HCT116 (cell line): ENCODE measurements at regions not wholly inside any gene's neighbourhood (a gene's known extent, or its start where the extent isn't known, plus 50 kb on each side); places are given as distances from the start of the nearest gene placed in this dataset.

ENCODE experiments used
- ATAC-seq: fragments of 200-7000 bp; cut with Tn5 transposase; 2 replicates; pipeline ENCODE4 v1.9.1; 2020; ENCODE audit warnings: mild to moderate bottlenecking, moderate library complexity
- BruUV-seq: library from RNA; stranded (reverse); fragments of 400-500 nt; replicated peaks from 2 replicates; lab custom pipeline; 2021; lab: Mats Ljungman, UMichigan
- CTCF ChIA-PET: fragments of 300-600 bp; sonication (Branson Sonifier 250); formaldehyde crosslinking; loops from one replicate; lab custom pipeline; 2021; ENCODE audit warnings: antibody characterized with exemption; lab: Charles Lee
- POLR2A ChIA-PET: fragments of 300-600, 350-600 bp; sonication (Branson Sonifier 250); formaldehyde crosslinking; loops from one replicate; lab custom pipeline; 2021; ENCODE audit warnings: antibody characterized with exemption; lab: Charles Lee
- RAD21 ChIA-PET, 2 experiments: fragments of 300-600 bp; sonication (Branson Sonifier 250); formaldehyde crosslinking; loops; one replicate each; lab custom pipeline; 2023; ENCODE audit warnings: low total read pairs in 2 of 2; ENCODE audit not compliant: uncharacterized antibody in 2 of 2, unreplicated experiment in 2 of 2, low non-redundant PET in 1 of 2; lab: Charles Lee
- DNase-seq: peaks from one replicate; pipeline ENCODE4 v3.0.0-alpha.2; 2010; ENCODE audit warnings: low read depth, low spot score
- H2AFZ ChIP-seq: fragments of 200-600 bp; shearing (Covaris generic), sonication (generic); 2 replicates; pipeline ENCODE4 v1.6.1; 2017; ENCODE audit warnings: low read depth, mixed run types, mixed read lengths, antibody characterized with exemption, low read length; ENCODE audit not compliant: poor library complexity, severe bottlenecking
- H3K27ac ChIP-seq: 2 replicates; pipeline ENCODE4 v1.5.1; 2012; ENCODE audit warnings: low read depth, low read length
- H3K27me3 ChIP-seq: fragments of 200-600 bp; sonication (generic); 2 replicates; pipeline ENCODE4 v1.6.1; 2016; ENCODE audit warnings: mixed run types, low read length, mixed read lengths; ENCODE audit not compliant: insufficient read depth
- H3K36me3 ChIP-seq, 2 experiments: fragments of 200-500 bp in 1 of 2; fragments of 200-600 bp in 1 of 2; sonication (Bioruptor generic) in 1 of 2; sonication (generic) in 1 of 2; 2 replicates each; pipeline versions ENCODE4 v1.5.1 to v1.6.1; 2014 to 2016; ENCODE audit warnings: low read length in 2 of 2, inconsistent platforms in 1 of 2, mixed read lengths in 1 of 2, mixed run types in 1 of 2; ENCODE audit not compliant: insufficient read depth in 2 of 2, control insufficient read depth in 1 of 2
- H3K4me1 ChIP-seq, 2 experiments: fragments of 200-600 bp in 1 of 2; sonication (generic) in 1 of 2; 2 replicates each; pipeline versions ENCODE4 v1.5.1 to v1.6.1; 2012 to 2017; ENCODE audit warnings: low read length in 2 of 2, inconsistent platforms in 1 of 2, mild to moderate bottlenecking in 1 of 2, mixed read lengths in 1 of 2, mixed run types in 1 of 2, moderate library complexity in 1 of 2; ENCODE audit not compliant: insufficient read depth in 2 of 2, control insufficient read depth in 1 of 2
- H3K4me2 ChIP-seq: fragments of 200-600 bp; sonication (generic); 2 replicates; pipeline ENCODE4 v1.6.1; 2017; ENCODE audit warnings: mixed run types, low read length, mixed read lengths
- H3K4me3 ChIP-seq, 2 experiments: fragments of 200-600 bp in 1 of 2; sonication (generic) in 1 of 2; replicated peaks in 1 of 2; 2 replicates each; pipeline ENCODE4 v1.5.1; 2011 to 2016; ENCODE audit warnings: low read length in 2 of 2, control low read depth in 1 of 2, low read depth in 1 of 2, mild to moderate bottlenecking in 1 of 2, mixed read lengths in 1 of 2, mixed run types in 1 of 2
- H3K79me2 ChIP-seq: fragments of 200-600 bp; sonication (generic); 2 replicates; pipeline ENCODE4 v1.6.1; 2017; ENCODE audit warnings: mild to moderate bottlenecking, mixed run types, low read length, moderate library complexity, mixed read lengths; ENCODE audit not compliant: insufficient read depth
- H3K9ac ChIP-seq: fragments of 200-600 bp; sonication (generic); 2 replicates; pipeline ENCODE4 v1.6.1; 2016; ENCODE audit warnings: low read length, mixed read lengths
- H3K9me2 ChIP-seq: fragments of 200-600 bp; sonication (generic), shearing (Covaris generic); 2 replicates; pipeline ENCODE4 v1.6.1; 2017; ENCODE audit warnings: mixed run types, mild to moderate bottlenecking, moderate library complexity; ENCODE audit not compliant: insufficient read depth
- H3K9me3 ChIP-seq, 2 experiments: fragments of 200-500 bp in 1 of 2; fragments of 200-600 bp in 1 of 2; sonication (Bioruptor generic) in 1 of 2; sonication (generic) in 1 of 2; 2 replicates each; pipeline ENCODE4 v1.6.1; 2014 to 2017; ENCODE audit warnings: low read length in 2 of 2, mixed read lengths in 2 of 2, inconsistent platforms in 1 of 2, low read depth in 1 of 2, mild to moderate bottlenecking in 1 of 2, mixed run types in 1 of 2, moderate library complexity in 1 of 2; ENCODE audit not compliant: control insufficient read depth in 1 of 2, insufficient read depth in 1 of 2
- H4K20me1 ChIP-seq: fragments of 200-600 bp; sonication (generic), shearing (Covaris generic); 2 replicates; pipeline ENCODE4 v1.6.1; 2017; ENCODE audit warnings: mixed run types, mild to moderate bottlenecking, moderate library complexity; ENCODE audit not compliant: insufficient read depth
- CBX3 ChIP-seq: IDR thresholded peaks from 2 replicates; pipeline ENCODE4 v1.6.1; 2012; ENCODE audit warnings: low read depth
- EZH2phosphoT487 ChIP-seq: fragments of 200-600 bp; IDR thresholded peaks from 2 replicates; pipeline ENCODE4 v1.6.1; 2018; ENCODE audit warnings: antibody characterized with exemption, borderline replicate concordance
- FOSL1 ChIP-seq: IDR thresholded peaks from 2 replicates; pipeline ENCODE4 v1.6.1; 2012; ENCODE audit warnings: low read depth
- POLR2A ChIP-seq: IDR thresholded peaks from 2 replicates; pipeline ENCODE4 v1.7.0; 2011; ENCODE audit warnings: borderline replicate concordance; ENCODE audit not compliant: insufficient read depth, insufficient read length; ENCODE audit errors: extremely low read depth
- RAD21 ChIP-seq: IDR thresholded peaks from 2 replicates; pipeline ENCODE4 v1.6.1; 2012; ENCODE audit warnings: low read depth, mild to moderate bottlenecking
- TCF7L2 ChIP-seq: IDR thresholded peaks from 2 replicates; pipeline ENCODE4 v1.7.0; 2011; ENCODE audit warnings: borderline replicate concordance, inconsistent platforms; ENCODE audit not compliant: insufficient read depth, insufficient read length; ENCODE audit errors: extremely low read depth
- YY1 ChIP-seq: IDR thresholded peaks from 2 replicates; pipeline ENCODE4 v1.6.1; 2011; ENCODE audit warnings: low read length, low read depth, moderate library complexity, mild to moderate bottlenecking; ENCODE audit not compliant: insufficient replicate concordance; ENCODE audit errors: extremely low read depth
- ZNF274 ChIP-seq: fragments of 200-500 bp; sonication (Bioruptor generic); IDR thresholded peaks from 2 replicates; pipeline ENCODE4 v1.6.1; 2014; ENCODE audit warnings: mild to moderate bottlenecking, low read depth, low read length, inconsistent platforms
- intact Hi-C: fragments of 100-400 bp; cut with micrococcal nuclease; formaldehyde crosslinking; loops from 2 replicates; pipeline ENCODE4 v1.10.0; 2022
- TF ChIP-seq, protein P1 (sequence below), 3 experiments: fragments of 200-600 bp in 1 of 3; sonication (generic) in 1 of 3; IDR thresholded peaks in 2 of 3; conservative IDR thresholded peaks in 1 of 3; 2 replicates each; pipeline ENCODE4 v1.5.1; 2012 to 2017; ENCODE audit warnings: low read depth in 2 of 3, low read length in 2 of 3, antibody characterized with exemption in 1 of 3, borderline replicate concordance in 1 of 3, control low read depth in 1 of 3, mild to moderate bottlenecking in 1 of 3, mixed read lengths in 1 of 3, mixed run types in 1 of 3, moderate library complexity in 1 of 3; ENCODE audit not compliant: insufficient read depth in 1 of 3
- TF ChIP-seq, protein P2 (sequence below): IDR thresholded peaks from 2 replicates; pipeline ENCODE4 v1.6.1; 2012

DNA sequence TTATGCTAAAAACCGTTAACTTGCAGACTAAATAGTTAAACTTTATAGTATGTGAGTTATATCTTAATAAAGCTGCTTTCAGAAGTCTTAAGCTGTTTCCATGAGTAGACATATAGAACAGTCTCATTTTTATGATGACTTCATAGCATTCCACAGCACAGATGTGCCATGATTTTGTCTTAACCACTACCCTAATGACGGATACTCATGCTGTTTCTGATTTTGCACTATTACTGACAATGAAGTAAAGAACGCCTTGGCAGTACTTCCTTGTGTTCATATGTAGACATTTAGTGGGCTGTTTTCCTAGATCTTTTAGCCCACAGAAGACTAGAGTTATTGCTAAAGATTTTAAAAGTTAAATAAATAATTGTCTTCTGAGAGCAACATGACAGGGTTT, 175.6 kb upstream of the RAB6C start:
- POLR2A ChIA-PET, result no interaction called here
- H3K79me2 ChIP-seq, result no peaks in the 10 kb centered on the region
- intact Hi-C loops, result no loop called here
- H2AFZ ChIP-seq, result no peak overlapping the region
- RAD21 ChIA-PET, result no interaction called here
- no peaks in the 10 kb centered on the region for H3K36me3 ChIP-seq
- no peak overlapping the region for H3K4me3 ChIP-seq
- ATAC-seq (no peak), DNase-seq (no peak)
- no peaks in the 10 kb centered on the region for H3K4me1 ChIP-seq
- no peak overlapping the region for H3K9ac ChIP-seq
- H3K27ac ChIP-seq, result no peak overlapping the region
- CTCF ChIA-PET, result no interaction called here
- H3K27me3 ChIP-seq, result peaks cover 45% of the 10 kb centered on the region
- no peak overlapping the region for H3K4me2 ChIP-seq
- BruUV-seq, result no TSS peak
- H3K9me2 ChIP-seq, result no peaks in the 10 kb centered on the region
- no peaks in the 10 kb centered on the region for H4K20me1 ChIP-seq
- H3K9me3 ChIP-seq, result no peaks in the 10 kb centered on the region
- TF ChIP-seq POLR2A, result no peak
- TF ChIP-seq ZNF274, result no peak
- TF ChIP-seq RAD21, result no peak
- TF ChIP-seq CBX3, result no peak
- no peak for TF ChIP-seq YY1
- TF ChIP-seq, protein P1, sequence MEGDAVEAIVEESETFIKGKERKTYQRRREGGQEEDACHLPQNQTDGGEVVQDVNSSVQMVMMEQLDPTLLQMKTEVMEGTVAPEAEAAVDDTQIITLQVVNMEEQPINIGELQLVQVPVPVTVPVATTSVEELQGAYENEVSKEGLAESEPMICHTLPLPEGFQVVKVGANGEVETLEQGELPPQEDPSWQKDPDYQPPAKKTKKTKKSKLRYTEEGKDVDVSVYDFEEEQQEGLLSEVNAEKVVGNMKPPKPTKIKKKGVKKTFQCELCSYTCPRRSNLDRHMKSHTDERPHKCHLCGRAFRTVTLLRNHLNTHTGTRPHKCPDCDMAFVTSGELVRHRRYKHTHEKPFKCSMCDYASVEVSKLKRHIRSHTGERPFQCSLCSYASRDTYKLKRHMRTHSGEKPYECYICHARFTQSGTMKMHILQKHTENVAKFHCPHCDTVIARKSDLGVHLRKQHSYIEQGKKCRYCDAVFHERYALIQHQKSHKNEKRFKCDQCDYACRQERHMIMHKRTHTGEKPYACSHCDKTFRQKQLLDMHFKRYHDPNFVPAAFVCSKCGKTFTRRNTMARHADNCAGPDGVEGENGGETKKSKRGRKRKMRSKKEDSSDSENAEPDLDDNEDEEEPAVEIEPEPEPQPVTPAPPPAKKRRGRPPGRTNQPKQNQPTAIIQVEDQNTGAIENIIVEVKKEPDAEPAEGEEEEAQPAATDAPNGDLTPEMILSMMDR (IDR thresholded peaks at IDR 0.05 in 2 of 3, conservative IDR thresholded peaks at IDR 0.05 in 1 of 3; ENCODE audit: borderline replicate concordance in 1 of 3, insufficient read depth in 1 of 3, low read depth in 2 of 3, low read length in 2 of 3), result no peak
- no peak for TF ChIP-seq EZH2phosphoT487
- TF ChIP-seq FOSL1, result no peak
- no peak for TF ChIP-seq TCF7L2
- TF ChIP-seq, protein P2, sequence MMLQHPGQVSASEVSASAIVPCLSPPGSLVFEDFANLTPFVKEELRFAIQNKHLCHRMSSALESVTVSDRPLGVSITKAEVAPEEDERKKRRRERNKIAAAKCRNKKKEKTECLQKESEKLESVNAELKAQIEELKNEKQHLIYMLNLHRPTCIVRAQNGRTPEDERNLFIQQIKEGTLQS, result no peak
